DND-41 (cell line): ENCODE measurements at regions not wholly inside any gene's neighbourhood (a gene's known extent, or its start where the extent isn't known, plus 50 kb on each side); places are given as distances from the start of the nearest gene placed in this dataset.

ENCODE experiments used
- ATAC-seq: fragments of 200-7000 bp; cut with Tn5 transposase; 3 replicates; pipeline ENCODE4 v1.9.1; 2021; ENCODE audit warnings: low read depth; ENCODE audit not compliant: insufficient read depth
- DNase-seq: peaks from one replicate; pipeline ENCODE4 v3.0.0-alpha.2; 2020
- H2AFZ ChIP-seq: 2 replicates; pipeline ENCODE4 v1.6.0; 2012; ENCODE audit warnings: low read depth, low read length
- H3K27ac ChIP-seq: 2 replicates; pipeline ENCODE4 v1.5.1; 2012; ENCODE audit warnings: low read length, inconsistent platforms
- H3K27me3 ChIP-seq: fragments of 200-600 bp; sonication (generic); 2 replicates; pipeline ENCODE4 v1.6.0; 2012; ENCODE audit warnings: low read length, mild to moderate bottlenecking, inconsistent platforms; ENCODE audit not compliant: insufficient read depth, poor library complexity
- H3K36me3 ChIP-seq: 2 replicates; pipeline ENCODE4 v1.5.1; 2012; ENCODE audit warnings: low read length, inconsistent platforms; ENCODE audit not compliant: insufficient read depth
- H3K4me1 ChIP-seq: 2 replicates; pipeline ENCODE4 v1.5.1; 2012; ENCODE audit warnings: mild to moderate bottlenecking, low read length; ENCODE audit not compliant: insufficient read depth
- H3K4me2 ChIP-seq: 2 replicates; pipeline ENCODE4 v1.6.0; 2012; ENCODE audit warnings: mild to moderate bottlenecking, moderate library complexity, low read length, inconsistent platforms; ENCODE audit not compliant: insufficient read depth
- H3K4me3 ChIP-seq, 2 experiments: fragments of 200-600 bp in 1 of 2; shearing (Covaris generic) in 1 of 2; 2 replicates each; pipeline ENCODE4 v1.5.1; 2012 to 2016; ENCODE audit warnings: inconsistent platforms in 2 of 2, low read length in 2 of 2, mild to moderate bottlenecking in 2 of 2, low read depth in 1 of 2, moderate library complexity in 1 of 2
- H3K79me2 ChIP-seq: 2 replicates; pipeline ENCODE4 v1.6.0; 2012; ENCODE audit warnings: low read length, inconsistent platforms; ENCODE audit not compliant: insufficient read depth
- H3K9ac ChIP-seq: 2 replicates; pipeline ENCODE4 v1.6.0; 2012; ENCODE audit warnings: low read depth, mild to moderate bottlenecking, inconsistent platforms, low read length, moderate library complexity
- H3K9me3 ChIP-seq: 2 replicates; pipeline ENCODE4 v1.5.1; 2012; ENCODE audit warnings: low read length, moderate library complexity, mild to moderate bottlenecking, inconsistent platforms; ENCODE audit not compliant: insufficient read depth, severe bottlenecking
- H4K20me1 ChIP-seq: 2 replicates; pipeline ENCODE4 v1.6.0; 2012; ENCODE audit warnings: low read length; ENCODE audit not compliant: insufficient read depth
- EZH2 ChIP-seq: IDR thresholded peaks from 3 replicates; pipeline ENCODE4 v1.6.1; 2012; ENCODE audit warnings: borderline replicate concordance, low read depth, mild to moderate bottlenecking, moderate library complexity, low read length, inconsistent platforms; ENCODE audit not compliant: severe bottlenecking
- TF ChIP-seq, protein P1 (sequence below): IDR thresholded peaks from 2 replicates; pipeline ENCODE4 v1.5.1; 2012; ENCODE audit warnings: borderline replicate concordance, low read length, moderate library complexity, mild to moderate bottlenecking; ENCODE audit not compliant: poor library complexity, severe bottlenecking; ENCODE audit errors: extremely low read depth

DNA sequence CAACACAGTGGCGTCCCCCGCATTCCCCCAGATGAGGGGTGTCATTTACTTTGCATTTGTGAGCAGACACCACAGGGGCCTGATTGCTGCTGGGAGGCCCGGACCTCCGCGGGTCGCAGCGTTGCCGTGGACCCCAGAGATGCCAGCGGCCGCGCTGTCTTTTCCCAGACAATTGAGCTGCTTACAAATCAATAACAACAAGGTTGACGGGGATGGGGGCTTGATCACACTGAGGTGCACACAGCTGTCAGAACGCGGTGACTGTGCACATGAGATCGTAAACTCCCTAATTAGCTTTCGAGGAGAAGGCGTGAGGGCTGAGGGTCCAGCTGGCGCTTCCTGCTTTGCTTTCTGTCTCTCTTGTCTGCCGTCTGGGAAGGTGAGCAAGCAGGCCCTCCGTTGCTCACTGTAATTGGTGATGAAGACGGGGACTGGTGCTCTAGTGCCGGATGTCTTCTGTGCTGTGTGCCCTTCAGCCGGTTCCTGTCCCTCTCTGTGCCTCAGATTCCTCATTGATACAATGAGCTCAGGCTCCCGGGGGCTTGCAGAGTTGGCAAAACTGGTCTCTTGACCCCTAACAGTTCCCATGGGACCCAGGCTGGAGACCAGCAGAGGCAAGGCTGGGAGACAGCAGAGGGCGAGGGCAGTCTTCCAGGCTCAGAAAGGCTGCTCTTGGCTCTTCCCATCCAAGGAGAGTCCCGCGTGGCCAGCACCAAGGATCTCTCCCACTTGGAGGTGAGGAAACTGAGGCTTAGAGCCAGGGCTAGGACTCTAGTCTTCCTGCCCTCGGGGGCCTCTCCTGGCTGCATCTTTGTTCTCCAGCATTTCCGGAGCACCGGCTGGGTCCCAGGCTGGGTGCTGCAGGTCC lies 126.0 kb upstream of the PMEPA1 start:
- peaks cover 14% of the 10 kb centered on the region for H3K27me3 ChIP-seq
- peaks cover 3% of the 10 kb centered on the region; the same call in 1 of the 2 replicates for H4K20me1 ChIP-seq
- H3K4me2 ChIP-seq = no peak overlapping the region
- ATAC-seq = no peak
- H3K9ac ChIP-seq = no peak overlapping the region
- no peaks in the 10 kb centered on the region for H3K36me3 ChIP-seq
- no peak overlapping the region for H2AFZ ChIP-seq
- no peaks in the 10 kb centered on the region for H3K9me3 ChIP-seq
- H3K79me2 ChIP-seq = no peaks in the 10 kb centered on the region
- H3K4me3 ChIP-seq = no peak overlapping the region
- H3K4me1 ChIP-seq = no peaks in the 10 kb centered on the region
- TF ChIP-seq EZH2 = no peak
- TF ChIP-seq, protein P1, sequence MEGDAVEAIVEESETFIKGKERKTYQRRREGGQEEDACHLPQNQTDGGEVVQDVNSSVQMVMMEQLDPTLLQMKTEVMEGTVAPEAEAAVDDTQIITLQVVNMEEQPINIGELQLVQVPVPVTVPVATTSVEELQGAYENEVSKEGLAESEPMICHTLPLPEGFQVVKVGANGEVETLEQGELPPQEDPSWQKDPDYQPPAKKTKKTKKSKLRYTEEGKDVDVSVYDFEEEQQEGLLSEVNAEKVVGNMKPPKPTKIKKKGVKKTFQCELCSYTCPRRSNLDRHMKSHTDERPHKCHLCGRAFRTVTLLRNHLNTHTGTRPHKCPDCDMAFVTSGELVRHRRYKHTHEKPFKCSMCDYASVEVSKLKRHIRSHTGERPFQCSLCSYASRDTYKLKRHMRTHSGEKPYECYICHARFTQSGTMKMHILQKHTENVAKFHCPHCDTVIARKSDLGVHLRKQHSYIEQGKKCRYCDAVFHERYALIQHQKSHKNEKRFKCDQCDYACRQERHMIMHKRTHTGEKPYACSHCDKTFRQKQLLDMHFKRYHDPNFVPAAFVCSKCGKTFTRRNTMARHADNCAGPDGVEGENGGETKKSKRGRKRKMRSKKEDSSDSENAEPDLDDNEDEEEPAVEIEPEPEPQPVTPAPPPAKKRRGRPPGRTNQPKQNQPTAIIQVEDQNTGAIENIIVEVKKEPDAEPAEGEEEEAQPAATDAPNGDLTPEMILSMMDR = no peak
- no peak overlapping the region for H3K27ac ChIP-seq
- no peak for DNase-seq

DNA sequence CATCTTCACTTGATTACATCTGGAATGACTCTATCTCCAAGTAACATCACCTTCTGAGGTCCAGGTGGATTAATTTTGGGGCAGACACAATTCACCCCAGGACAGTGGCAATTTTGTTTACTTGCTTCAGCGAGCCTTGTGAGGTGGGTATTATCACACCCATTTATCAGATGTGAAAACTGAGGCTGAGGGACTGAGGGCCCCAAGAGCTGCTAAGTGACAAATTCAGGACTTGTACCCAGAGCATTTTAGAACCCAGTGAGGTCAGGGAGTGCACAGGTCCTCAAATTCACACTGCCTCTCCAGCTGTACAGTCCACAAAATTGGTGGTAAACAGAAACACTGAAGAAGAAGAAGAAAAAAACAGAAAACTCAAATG lies 125.2 kb upstream of the PMEPA1 start:
- Histone ChIP-seq H3K4me3 (no peak overlapping the region), H3K27ac (no peak overlapping the region), H3K9ac (no peak overlapping the region), H3K27me3 (peaks cover 17% of the 10 kb centered on the region), H3K9me3 (no peaks in the 10 kb centered on the region), H3K4me2 (no peak overlapping the region), H2AFZ (no peak overlapping the region), H3K4me1 (no peaks in the 10 kb centered on the region), H4K20me1 (peaks cover 2% of the 10 kb centered on the region; the same call in 1 of the 2 replicates), H3K36me3 (no peaks in the 10 kb centered on the region), H3K79me2 (no peaks in the 10 kb centered on the region)
- DNase-seq (no peak), ATAC-seq (no peak)
- TF ChIP-seq, protein P1 = no peak
- no peak for TF ChIP-seq EZH2

DNA sequence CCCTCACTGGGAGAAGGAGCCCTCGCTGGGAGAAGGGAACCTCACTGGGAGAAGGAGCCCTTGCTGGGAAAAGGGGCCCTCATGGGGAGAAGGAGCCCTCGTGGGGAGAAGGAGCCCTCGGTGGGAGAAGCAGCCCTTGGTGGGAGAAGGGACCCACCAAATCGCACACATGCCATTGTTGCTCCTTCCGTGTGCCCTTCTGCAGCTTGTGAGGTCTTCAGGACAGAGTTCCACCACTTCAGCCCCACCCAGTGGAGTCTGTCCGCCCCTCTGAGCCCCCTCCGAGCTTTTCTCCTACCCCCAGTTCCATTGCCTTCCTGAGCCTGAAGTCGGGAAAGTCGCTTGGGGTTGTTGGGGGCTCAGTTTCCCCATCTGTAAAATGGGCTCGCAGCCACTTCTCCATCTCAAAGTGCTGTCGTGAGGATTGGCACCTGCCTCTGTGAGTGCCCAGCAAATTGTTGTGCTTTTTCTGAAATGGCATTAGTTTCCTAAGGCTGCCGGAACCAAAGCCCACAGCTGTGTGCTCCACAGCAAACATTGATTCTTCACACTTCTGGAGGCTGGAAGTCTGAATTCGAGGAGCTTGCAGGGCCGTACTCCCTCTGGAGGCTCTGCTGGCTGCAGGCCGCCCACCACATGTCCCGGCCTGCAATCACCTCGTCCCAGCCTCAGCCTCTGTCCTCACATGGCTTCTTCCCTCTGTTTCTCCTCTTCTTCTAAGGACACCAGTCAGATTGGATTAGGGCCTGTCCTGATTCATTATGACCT lies 124.7 kb upstream of the PMEPA1 start:
- Histone ChIP-seq H4K20me1 (no peaks in the 10 kb centered on the region; the same call in 1 of the 2 replicates), H3K4me3 (no peak overlapping the region), H3K4me1 (no peaks in the 10 kb centered on the region), H3K4me2 (no peak overlapping the region), H3K9me3 (no peaks in the 10 kb centered on the region), H3K79me2 (no peaks in the 10 kb centered on the region), H3K36me3 (no peaks in the 10 kb centered on the region), H3K27me3 (peaks cover 11% of the 10 kb centered on the region), H3K9ac (no peak overlapping the region), H2AFZ (no peak overlapping the region), H3K27ac (no peak overlapping the region)
- DNase-seq = no peak
- ATAC-seq = no peak
- TF ChIP-seq EZH2 = no peak
